ENCODE measurements at regions not wholly inside any gene's neighbourhood (a gene's known extent, or its start where the extent isn't known, plus 50 kb on each side); places are given as distances from the start of the nearest gene placed in this dataset.

DNA sequence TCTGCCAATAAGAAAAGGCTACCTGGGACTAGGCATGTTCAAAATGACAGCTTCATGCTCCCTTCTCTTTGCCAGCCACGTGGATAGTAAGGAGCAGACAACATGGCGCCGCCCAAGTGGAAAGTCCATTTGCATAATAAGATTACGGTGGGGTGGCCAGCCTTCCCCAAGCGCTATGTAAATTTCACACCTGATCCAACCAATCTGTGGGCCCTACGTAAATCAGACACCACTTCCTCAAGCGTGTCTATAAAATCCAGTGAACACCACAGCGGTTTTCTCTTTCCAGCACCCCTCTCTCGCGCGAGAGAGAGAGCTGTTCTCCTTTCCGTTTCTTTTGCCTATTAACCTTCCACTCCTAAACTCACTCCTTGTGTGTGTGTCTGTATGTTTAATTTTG lies 140.3 kb upstream of the ERCC4 start:
- Mint-ChIP-seq H3K27me3 (ENCODE audit: low read depth) (no peaks in the 10 kb centered on the region; the same call in 1 of the 2 replicates), H3K27ac (no peak overlapping the region), H3K4me1 (peaks cover 17 to 23% of the 10 kb centered on the region in 2 experiments), H3K4me3 (no peak overlapping the region), H3K36me3 (ENCODE audit: insufficient read depth in 1 of 3, low read depth in 3 of 3) (peaks cover 0 to 20% (median 2%) of the 10 kb centered on the region in 3 experiments; a peak in 6 of 7 replicates), H3K9me3 (peaks cover 14 to 19% of the 10 kb centered on the region in 2 experiments)
- Histone ChIP-seq H3K56ac (ENCODE audit: insufficient read length, low read depth, low read length) (no peak overlapping the region), H4K8ac (replicated peaks; ENCODE audit: insufficient read length, low read depth, low read length) (no peak overlapping the region), H4K20me1 (ENCODE audit: control insufficient read depth, insufficient read depth, insufficient read length) (no peaks in the 10 kb centered on the region), H2BK15ac (ENCODE audit: low read depth, low read length) (no peak overlapping the region), H2AFZ (ENCODE audit: low read length) (peak overlapping the region; percentile 73), H3K23me2 (ENCODE audit: insufficient read length, low read depth, low read length, poor library complexity, severe bottlenecking) (no peaks in the 10 kb centered on the region), H3K18ac (ENCODE audit: insufficient read length, low read depth, low read length) (no peak overlapping the region), H3K23ac (ENCODE audit: insufficient read length, low read depth, low read length) (no peak overlapping the region), H3T11ph (ENCODE audit: low read length) (no peak overlapping the region), H4K5ac (ENCODE audit: insufficient read length, low read depth, low read length) (no peak overlapping the region), H3K27ac (ENCODE audit: insufficient read length, low read depth, low read length) (no peak overlapping the region), H2BK120ac (ENCODE audit: low read depth, low read length, poor library complexity, severe bottlenecking) (no peak overlapping the region), H3K14ac (ENCODE audit: insufficient read depth, low read length) (no peak overlapping the region), H2BK20ac (ENCODE audit: low read depth, low read length, poor library complexity, severe bottlenecking) (no peak overlapping the region), H3K9ac (ENCODE audit: extremely low read depth, insufficient read length, low read length) (no peak overlapping the region), H2AK5ac (ENCODE audit: insufficient read length, low read length) (no peak overlapping the region), H3K9me3 (ENCODE audit: control insufficient read depth, low read depth, low read length) (no peaks in the 10 kb centered on the region), H3K4ac (ENCODE audit: low read depth, low read length) (no peak overlapping the region), H3K4me1 (ENCODE audit: insufficient read depth, low read length) (peaks cover 2% of the 10 kb centered on the region; the same call in 1 of the 2 replicates), H3K79me1 (ENCODE audit: insufficient read depth, low read depth, low read length, poor library complexity, severe bottlenecking) (no peaks in the 10 kb centered on the region), H3K79me2 (ENCODE audit: insufficient read depth, low read length) (no peaks in the 10 kb centered on the region), H2BK12ac (ENCODE audit: insufficient read length, low read depth, low read length) (no peak overlapping the region), H2BK5ac (ENCODE audit: insufficient read length, low read length) (no peak overlapping the region), H3K27me3 (ENCODE audit: insufficient read depth, low read length) (no peaks in the 10 kb centered on the region), H3K4me2 (ENCODE audit: insufficient read depth, insufficient read length, low read length) (no peak overlapping the region), H4K91ac (ENCODE audit: insufficient read length, low read depth, low read length) (no peak overlapping the region)
- WGBS (ENCODE audit: extremely low coverage, insufficient read length, low lambda C conversion rate), result no CpG with 5 or more reads among the region's 12 CpGs
- DNase-seq, result no peak
- TF ChIP-seq, protein P1, sequence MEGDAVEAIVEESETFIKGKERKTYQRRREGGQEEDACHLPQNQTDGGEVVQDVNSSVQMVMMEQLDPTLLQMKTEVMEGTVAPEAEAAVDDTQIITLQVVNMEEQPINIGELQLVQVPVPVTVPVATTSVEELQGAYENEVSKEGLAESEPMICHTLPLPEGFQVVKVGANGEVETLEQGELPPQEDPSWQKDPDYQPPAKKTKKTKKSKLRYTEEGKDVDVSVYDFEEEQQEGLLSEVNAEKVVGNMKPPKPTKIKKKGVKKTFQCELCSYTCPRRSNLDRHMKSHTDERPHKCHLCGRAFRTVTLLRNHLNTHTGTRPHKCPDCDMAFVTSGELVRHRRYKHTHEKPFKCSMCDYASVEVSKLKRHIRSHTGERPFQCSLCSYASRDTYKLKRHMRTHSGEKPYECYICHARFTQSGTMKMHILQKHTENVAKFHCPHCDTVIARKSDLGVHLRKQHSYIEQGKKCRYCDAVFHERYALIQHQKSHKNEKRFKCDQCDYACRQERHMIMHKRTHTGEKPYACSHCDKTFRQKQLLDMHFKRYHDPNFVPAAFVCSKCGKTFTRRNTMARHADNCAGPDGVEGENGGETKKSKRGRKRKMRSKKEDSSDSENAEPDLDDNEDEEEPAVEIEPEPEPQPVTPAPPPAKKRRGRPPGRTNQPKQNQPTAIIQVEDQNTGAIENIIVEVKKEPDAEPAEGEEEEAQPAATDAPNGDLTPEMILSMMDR (conservative IDR thresholded peaks at IDR 0.05), result no peak
